Smooth muscle cell (in vitro differentiated cells): ENCODE measurements at regions not wholly inside any gene's neighbourhood (a gene's known extent, or its start where the extent isn't known, plus 50 kb on each side); places are given as distances from the start of the nearest gene placed in this dataset.
"Not testable (repeated sequence)": the region's sequence is repeated elsewhere in the genome, so short reads cannot be mapped to it uniquely, and the experiment has no call there.

Source experiments
- DNase-seq: peaks from one replicate; lab custom pipeline; 2025; ENCODE audit not compliant: unreplicated experiment; lab: John Stamatoyannopoulos, UW
- H2AFZ ChIP-seq: fragments of 200-600 bp; sonication (generic); 2 replicates; pipeline ENCODE4 v1.6.0; 2016; ENCODE audit warnings: antibody characterized with exemption, low read depth, mild to moderate bottlenecking
- H3F3A ChIP-seq: fragments of 200-600 bp; sonication (generic); 2 replicates; pipeline ENCODE4 v1.6.0; 2017; ENCODE audit warnings: antibody characterized with exemption, low read depth
- H3K27ac ChIP-seq: fragments of 200-600 bp; sonication (generic); 2 replicates; pipeline ENCODE4 v1.5.1; 2016; ENCODE audit warnings: low read depth, mild to moderate bottlenecking
- H3K27me3 ChIP-seq: fragments of 200-600 bp; sonication (generic); 2 replicates; pipeline ENCODE4 v1.6.1; 2016; ENCODE audit warnings: low read depth, mild to moderate bottlenecking
- H3K36me3 ChIP-seq: fragments of 200-600 bp; sonication (generic); 2 replicates; pipeline ENCODE4 v1.5.1; 2016; ENCODE audit warnings: low read depth
- H3K4me1 ChIP-seq: fragments of 200-600 bp; sonication (generic); 2 replicates; pipeline ENCODE4 v1.5.1; 2016; ENCODE audit warnings: low read depth
- H3K4me2 ChIP-seq: fragments of 200-600 bp; sonication (generic); 2 replicates; pipeline ENCODE4 v1.6.0; 2016; ENCODE audit warnings: mild to moderate bottlenecking
- H3K4me3 ChIP-seq: fragments of 200-600 bp; sonication (generic); 2 replicates; pipeline ENCODE4 v1.5.1; 2016; ENCODE audit warnings: mild to moderate bottlenecking
- H3K79me2 ChIP-seq: fragments of 200-600 bp; sonication (generic); 2 replicates; pipeline ENCODE4 v1.6.0; 2016; ENCODE audit warnings: low read depth, mild to moderate bottlenecking
- H3K9ac ChIP-seq: fragments of 200-600 bp; sonication (generic); 2 replicates; pipeline ENCODE4 v1.6.0; 2016; ENCODE audit warnings: low read depth
- H3K9me3 ChIP-seq: fragments of 200-600 bp; sonication (generic); replicated peaks from 2 replicates; pipeline ENCODE4 v1.5.1; 2016; ENCODE audit warnings: low read depth
- H4K20me1 ChIP-seq: fragments of 200-600 bp; sonication (generic); 2 replicates; pipeline ENCODE4 v1.6.0; 2016; ENCODE audit warnings: low read depth
- WGBS: methylation state at CpG from one replicate; pipeline ENCODE4 v1.1.7; 2016; ENCODE audit warnings: low lambda C conversion rate; 5-methylcytosine and 5-hydroxymethylcytosine counted together

DNA sequence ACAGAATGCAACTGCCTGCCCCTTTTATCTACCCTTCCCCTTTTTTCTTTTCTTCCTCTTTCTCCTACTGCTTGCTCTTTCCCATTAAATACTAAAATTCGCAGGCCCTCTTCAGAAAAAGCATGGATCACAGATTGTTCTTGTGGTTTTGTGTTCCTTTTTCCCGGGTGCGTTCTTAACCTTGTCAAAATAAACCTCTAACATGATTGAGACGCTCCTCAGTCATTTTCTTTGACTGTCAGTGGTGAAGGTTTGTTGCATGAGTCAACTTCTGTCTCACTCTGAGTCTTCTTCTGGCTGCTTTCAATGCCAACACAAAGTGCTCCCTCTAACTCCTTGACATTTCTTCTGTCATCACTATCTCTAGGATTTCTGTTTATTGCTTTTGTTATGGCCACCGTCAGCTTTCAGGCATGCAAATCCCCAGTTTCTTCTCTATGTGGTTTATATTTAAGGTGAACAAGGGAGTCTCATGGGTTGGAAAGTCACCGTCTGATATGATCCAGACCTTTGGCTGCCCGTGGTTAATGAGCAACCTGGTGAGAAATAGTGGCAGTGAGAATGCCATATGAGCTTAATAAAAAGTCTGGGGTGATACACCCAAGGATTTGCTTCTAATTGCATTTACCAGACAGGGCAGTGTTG lies 338.4 kb downstream of the CNTNAP3B start:
- H3K36me3 ChIP-seq, H3K4me2 ChIP-seq, H3K4me1 ChIP-seq, H3F3A ChIP-seq, H4K20me1 ChIP-seq, H3K9ac ChIP-seq, H2AFZ ChIP-seq, H3K79me2 ChIP-seq, H3K4me3 ChIP-seq, H3K27me3 ChIP-seq, H3K9me3 ChIP-seq, DNase-seq: not testable (repeated sequence)
- peak overlapping the region; percentile 53 for H3K27ac ChIP-seq
- WGBS, result 35% methylated on average over 7 of the region's 7 CpGs

GRCh38 chr9:41790007-41790406 lies 339.2 kb downstream of the CNTNAP3B start:
- not testable (repeated sequence) for H3K4me1 ChIP-seq, H3K9ac ChIP-seq, H3K27ac ChIP-seq, H2AFZ ChIP-seq, H3K27me3 ChIP-seq, H3K79me2 ChIP-seq, DNase-seq, H3K36me3 ChIP-seq, H3K4me2 ChIP-seq, H3F3A ChIP-seq, H3K4me3 ChIP-seq, H3K9me3 ChIP-seq, H4K20me1 ChIP-seq
- 77% methylated on average over 5 of the region's 5 CpGs for WGBS

- not testable (repeated sequence) for H2AFZ ChIP-seq, H3K27me3 ChIP-seq, H3K4me3 ChIP-seq, H3K4me1 ChIP-seq, H3K4me2 ChIP-seq, H4K20me1 ChIP-seq, H3K27ac ChIP-seq, H3F3A ChIP-seq, H3K36me3 ChIP-seq, H3K79me2 ChIP-seq, H3K9ac ChIP-seq, H3K9me3 ChIP-seq, DNase-seq
- 85% methylated on average over 4 of the region's 4 CpGs for WGBS
These were observed 339.8 kb downstream of the CNTNAP3B start for GRCh38 chr9:41789387-41789786.

GRCh38 chr9:41787951-41788350 lies 341.3 kb downstream of the CNTNAP3B start:
- H3K4me1 ChIP-seq, H3K79me2 ChIP-seq, H2AFZ ChIP-seq, H3K4me2 ChIP-seq, H3K9ac ChIP-seq, H3K4me3 ChIP-seq, DNase-seq, H3K9me3 ChIP-seq, H3F3A ChIP-seq, H4K20me1 ChIP-seq, H3K27me3 ChIP-seq, H3K27ac ChIP-seq, H3K36me3 ChIP-seq: not testable (repeated sequence)
- WGBS, result 77% methylated on average over 1 of the region's 1 CpG

DNA sequence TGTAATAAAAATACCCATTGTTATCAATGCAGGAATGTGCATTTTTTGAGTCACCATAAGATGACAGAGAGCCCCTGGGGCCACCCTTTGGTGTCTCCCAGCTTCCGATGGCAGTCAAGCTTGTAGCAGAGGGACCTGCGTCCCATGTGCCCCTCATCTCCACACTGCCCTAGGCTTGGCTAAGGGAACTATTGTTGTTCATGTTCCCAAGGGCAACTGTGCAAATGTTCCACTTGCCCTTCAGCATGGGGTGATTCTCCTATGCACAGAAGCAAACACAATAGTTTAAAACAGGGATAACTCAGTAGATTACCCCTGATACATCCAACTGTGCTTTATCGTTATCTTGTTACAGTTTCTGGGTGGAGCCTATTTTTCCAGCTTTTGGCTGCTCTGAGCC lies 342.0 kb downstream of the CNTNAP3B start:
- H3K4me1 ChIP-seq, H3K9ac ChIP-seq, H3K36me3 ChIP-seq, H3K4me2 ChIP-seq, H3K27me3 ChIP-seq, H3K79me2 ChIP-seq, H4K20me1 ChIP-seq, DNase-seq, H3K4me3 ChIP-seq, H3F3A ChIP-seq, H3K27ac ChIP-seq, H3K9me3 ChIP-seq, H2AFZ ChIP-seq: not testable (repeated sequence)
- 87% methylated on average over 3 of the region's 3 CpGs for WGBS

DNA sequence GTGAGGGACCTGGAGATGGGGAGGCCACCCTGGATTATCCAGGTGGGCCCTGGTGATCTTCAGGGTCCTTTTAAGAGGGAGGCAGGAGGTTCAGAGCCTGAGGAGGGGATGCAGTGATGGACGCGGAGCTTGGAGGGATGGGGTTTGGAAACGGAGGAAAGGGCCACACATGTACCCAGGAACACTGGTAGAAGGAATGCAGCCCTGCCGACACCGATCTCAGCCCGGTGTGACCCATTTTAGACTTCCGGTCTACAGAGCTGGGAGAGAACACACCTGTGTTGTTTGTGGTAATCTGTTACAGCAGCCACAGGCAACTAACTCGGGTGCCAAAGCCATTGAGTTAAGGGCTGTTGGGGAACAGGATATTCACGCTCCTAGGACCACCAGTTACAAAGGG lies 345.2 kb downstream of the CNTNAP3B start:
- not testable (repeated sequence) for H3F3A ChIP-seq, H4K20me1 ChIP-seq, H3K36me3 ChIP-seq, H3K4me3 ChIP-seq, H3K9ac ChIP-seq, H3K4me1 ChIP-seq, H3K27ac ChIP-seq, H3K9me3 ChIP-seq, H2AFZ ChIP-seq, H3K4me2 ChIP-seq, H3K27me3 ChIP-seq, DNase-seq, H3K79me2 ChIP-seq
- 85% methylated on average over 9 of the region's 9 CpGs for WGBS

DNA sequence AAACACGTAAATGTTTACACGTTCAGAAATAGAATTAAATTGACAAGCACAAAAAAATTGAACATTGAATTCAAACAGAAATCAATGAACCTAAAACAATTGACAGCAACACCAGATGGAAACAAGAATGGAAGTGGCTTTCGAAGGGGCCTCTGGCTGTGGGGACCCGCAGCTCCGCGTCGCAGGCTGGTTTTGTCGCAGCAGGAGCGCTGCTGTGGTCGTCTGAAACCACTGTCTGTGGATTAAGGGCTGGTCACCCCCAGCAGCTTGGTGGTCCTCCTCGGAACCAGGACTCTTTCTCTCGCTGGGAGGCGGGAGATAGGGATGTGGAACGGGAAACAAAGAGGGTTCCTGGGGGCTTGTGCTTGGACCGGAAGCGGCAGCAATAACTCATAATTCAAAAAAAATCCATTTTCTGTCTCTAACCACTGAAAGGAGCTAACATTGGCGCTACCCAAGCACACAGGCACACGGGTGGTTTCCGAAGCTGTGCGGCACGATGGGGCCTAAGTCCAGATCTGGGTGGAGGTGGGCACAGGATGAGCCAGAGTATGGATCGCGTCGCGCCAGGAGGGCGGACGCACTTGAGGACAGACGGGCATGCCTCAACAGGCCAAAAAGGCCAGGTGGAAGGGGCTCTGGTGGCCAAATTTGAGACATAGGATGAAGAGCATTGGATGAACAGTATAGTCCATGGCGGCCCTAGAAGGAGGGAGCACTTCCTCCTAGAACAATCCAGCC lies 346.0 kb downstream of the CNTNAP3B start:
- not testable (repeated sequence) for H3K79me2 ChIP-seq, H3K27ac ChIP-seq, H3K4me1 ChIP-seq, DNase-seq, H3K9ac ChIP-seq, H3K4me3 ChIP-seq, H3F3A ChIP-seq, H2AFZ ChIP-seq, H3K9me3 ChIP-seq, H4K20me1 ChIP-seq, H3K27me3 ChIP-seq, H3K36me3 ChIP-seq, H3K4me2 ChIP-seq
- WGBS, result 92% methylated on average over 26 of the region's 29 CpGs

- not testable (repeated sequence) for H3K9ac ChIP-seq, H3K4me2 ChIP-seq, H3K36me3 ChIP-seq, H2AFZ ChIP-seq, DNase-seq, H3K27me3 ChIP-seq, H3K79me2 ChIP-seq, H3F3A ChIP-seq, H3K4me3 ChIP-seq, H3K4me1 ChIP-seq, H4K20me1 ChIP-seq, H3K27ac ChIP-seq, H3K9me3 ChIP-seq
- WGBS, result 90% methylated on average over 2 of the region's 2 CpGs
These were observed 347.3 kb downstream of the CNTNAP3B start for GRCh38 chr9:41781899-41782298.
